ENCODE measurements at regions not wholly inside any gene's neighbourhood (a gene's known extent, or its start where the extent isn't known, plus 50 kb on each side); places are given as distances from the start of the nearest gene placed in this dataset.

GRCh38 chr9:107648153-107648715, 158.7 kb upstream of the KLF4 start:
- H3K27ac ChIP-seq (ENCODE audit: low read depth, low read length): no peak overlapping the region
- no peaks in the 10 kb centered on the region for H3K36me3 Mint-ChIP-seq (ENCODE audit: low read depth, unreplicated experiment)
- H3K36me3 ChIP-seq (ENCODE audit: insufficient read depth, low read length): no peaks in the 10 kb centered on the region
- DNase-seq (ENCODE audit: low read depth): peak; percentile 31
- no peak overlapping the region for H3K4me3 Mint-ChIP-seq (ENCODE audit: unreplicated experiment)
- H3K4me2 ChIP-seq (ENCODE audit: low read length): no peak overlapping the region
- H3K27ac Mint-ChIP-seq (ENCODE audit: unreplicated experiment): no peak overlapping the region
- no peak overlapping the region for H2AFZ ChIP-seq (ENCODE audit: low read depth, low read length)
- H3K79me2 ChIP-seq (ENCODE audit: insufficient read depth, low read length): no peaks in the 10 kb centered on the region
- H3K9me3 Mint-ChIP-seq (ENCODE audit: unreplicated experiment): peaks cover 3% of the 10 kb centered on the region
- no peaks in the 10 kb centered on the region for H3K9me3 ChIP-seq (ENCODE audit: insufficient read depth, low read depth, low read length)
- H3K9ac ChIP-seq (ENCODE audit: low read length): no peak overlapping the region
- no peaks in the 10 kb centered on the region for H4K20me1 ChIP-seq (ENCODE audit: insufficient read depth, low read length)
- H3K27me3 ChIP-seq (ENCODE audit: insufficient read depth, low read length): no peaks in the 10 kb centered on the region
- peaks cover 4% of the 10 kb centered on the region for H3K4me1 Mint-ChIP-seq (ENCODE audit: low read depth, unreplicated experiment)
- FAIRE-seq: no peak
- H3K4me1 ChIP-seq (ENCODE audit: insufficient read depth, low read length): peaks cover 11% of the 10 kb centered on the region
- no peak overlapping the region for H3K4me3 ChIP-seq (ENCODE audit: insufficient read depth, low read depth, low read length)
- H3K27me3 Mint-ChIP-seq (ENCODE audit: low read depth, unreplicated experiment): peaks cover 38% of the 10 kb centered on the region
- no peak for TF ChIP-seq CTCF (IDR thresholded peaks at IDR 0.05; ENCODE audit: insufficient read depth, low read depth, low read length)
- no peak for TF ChIP-seq EZH2 (IDR thresholded peaks at IDR 0.05; ENCODE audit: insufficient read depth, low read length)

- Histone ChIP-seq H3K4me1 (ENCODE audit: insufficient read depth, low read length) (peaks cover 11% of the 10 kb centered on the region), H3K9ac (ENCODE audit: low read length) (no peak overlapping the region), H2AFZ (ENCODE audit: low read depth, low read length) (no peak overlapping the region), H3K27ac (ENCODE audit: low read depth, low read length) (no peak overlapping the region), H3K36me3 (ENCODE audit: insufficient read depth, low read length) (no peaks in the 10 kb centered on the region), H3K9me3 (ENCODE audit: insufficient read depth, low read depth, low read length) (no peaks in the 10 kb centered on the region), H3K4me3 (ENCODE audit: insufficient read depth, low read depth, low read length) (no peak overlapping the region), H3K27me3 (ENCODE audit: insufficient read depth, low read length) (no peaks in the 10 kb centered on the region), H3K4me2 (ENCODE audit: low read length) (no peak overlapping the region), H4K20me1 (ENCODE audit: insufficient read depth, low read length) (no peaks in the 10 kb centered on the region), H3K79me2 (ENCODE audit: insufficient read depth, low read length) (no peaks in the 10 kb centered on the region)
- FAIRE-seq (no peak), DNase-seq (ENCODE audit: low read depth) (no peak)
- TF ChIP-seq CTCF (IDR thresholded peaks at IDR 0.05; ENCODE audit: insufficient read depth, low read depth, low read length) (no peak), EZH2 (IDR thresholded peaks at IDR 0.05; ENCODE audit: insufficient read depth, low read length) (no peak)
- Mint-ChIP-seq H3K9me3 (ENCODE audit: unreplicated experiment) (peaks cover 3% of the 10 kb centered on the region), H3K27me3 (ENCODE audit: low read depth, unreplicated experiment) (peaks cover 37% of the 10 kb centered on the region), H3K4me3 (ENCODE audit: unreplicated experiment) (no peak overlapping the region), H3K27ac (ENCODE audit: unreplicated experiment) (no peak overlapping the region), H3K36me3 (ENCODE audit: low read depth, unreplicated experiment) (no peaks in the 10 kb centered on the region), H3K4me1 (ENCODE audit: low read depth, unreplicated experiment) (peaks cover 4% of the 10 kb centered on the region)
Measured at GRCh38 chr9:107647611-107648010, 158.0 kb upstream of the KLF4 start.

- no peaks in the 10 kb centered on the region for H3K36me3 Mint-ChIP-seq (ENCODE audit: low read depth, unreplicated experiment)
- TF ChIP-seq EZH2 (IDR thresholded peaks at IDR 0.05; ENCODE audit: insufficient read depth, low read length) (no peak), CTCF (IDR thresholded peaks at IDR 0.05; ENCODE audit: insufficient read depth, low read depth, low read length) (no peak)
- Histone ChIP-seq H4K20me1 (ENCODE audit: insufficient read depth, low read length) (no peaks in the 10 kb centered on the region), H3K27me3 (ENCODE audit: insufficient read depth, low read length) (no peaks in the 10 kb centered on the region), H3K36me3 (ENCODE audit: insufficient read depth, low read length) (no peaks in the 10 kb centered on the region), H3K4me1 (ENCODE audit: insufficient read depth, low read length) (peaks cover 11% of the 10 kb centered on the region), H3K9ac (ENCODE audit: low read length) (no peak overlapping the region), H3K27ac (ENCODE audit: low read depth, low read length) (no peak overlapping the region), H3K79me2 (ENCODE audit: insufficient read depth, low read length) (no peaks in the 10 kb centered on the region), H3K9me3 (ENCODE audit: insufficient read depth, low read depth, low read length) (no peaks in the 10 kb centered on the region), H3K4me3 (ENCODE audit: insufficient read depth, low read depth, low read length) (no peak overlapping the region), H3K4me2 (ENCODE audit: low read length) (no peak overlapping the region), H2AFZ (ENCODE audit: low read depth, low read length) (no peak overlapping the region)
- peaks cover 39% of the 10 kb centered on the region for H3K27me3 Mint-ChIP-seq (ENCODE audit: low read depth, unreplicated experiment)
- peaks cover 3% of the 10 kb centered on the region for H3K9me3 Mint-ChIP-seq (ENCODE audit: unreplicated experiment)
- H3K4me1 Mint-ChIP-seq (ENCODE audit: low read depth, unreplicated experiment): peaks cover 4% of the 10 kb centered on the region
- H3K4me3 Mint-ChIP-seq (ENCODE audit: unreplicated experiment): no peak overlapping the region
- no peak for FAIRE-seq
- H3K27ac Mint-ChIP-seq (ENCODE audit: unreplicated experiment): no peak overlapping the region
- no peak for DNase-seq (ENCODE audit: low read depth)
Measured at GRCh38 chr9:107647141-107647540, 157.6 kb upstream of the KLF4 start.

All from astrocyte (in vitro differentiated cells and primary cell).